ENCODE measurements at regions not wholly inside any gene's neighbourhood (a gene's known extent, or its start where the extent isn't known, plus 50 kb on each side); places are given as distances from the start of the nearest gene placed in this dataset.

GRCh38 chr9:11973511-11973910, 719.7 kb upstream of the TYRP1 start:
- Histone ChIP-seq H3K36me3 (ENCODE audit: low read depth, missing control alignments) (no peaks in the 10 kb centered on the region), H3K4me3 (no peak overlapping the region), H3K27me3 (no peaks in the 10 kb centered on the region), H3K27ac (no peak overlapping the region), H3K4me1 (no peaks in the 10 kb centered on the region), H3K9me3 (no peaks in the 10 kb centered on the region)
- DNase-seq, result no peak
- intact Hi-C loops (cut with DNase I; ENCODE audit: low total_unique reads), result no loop called here
- TF ChIP-seq POLR2A (IDR thresholded peaks at IDR 0.05), result no peak
- TF ChIP-seq, protein P1, sequence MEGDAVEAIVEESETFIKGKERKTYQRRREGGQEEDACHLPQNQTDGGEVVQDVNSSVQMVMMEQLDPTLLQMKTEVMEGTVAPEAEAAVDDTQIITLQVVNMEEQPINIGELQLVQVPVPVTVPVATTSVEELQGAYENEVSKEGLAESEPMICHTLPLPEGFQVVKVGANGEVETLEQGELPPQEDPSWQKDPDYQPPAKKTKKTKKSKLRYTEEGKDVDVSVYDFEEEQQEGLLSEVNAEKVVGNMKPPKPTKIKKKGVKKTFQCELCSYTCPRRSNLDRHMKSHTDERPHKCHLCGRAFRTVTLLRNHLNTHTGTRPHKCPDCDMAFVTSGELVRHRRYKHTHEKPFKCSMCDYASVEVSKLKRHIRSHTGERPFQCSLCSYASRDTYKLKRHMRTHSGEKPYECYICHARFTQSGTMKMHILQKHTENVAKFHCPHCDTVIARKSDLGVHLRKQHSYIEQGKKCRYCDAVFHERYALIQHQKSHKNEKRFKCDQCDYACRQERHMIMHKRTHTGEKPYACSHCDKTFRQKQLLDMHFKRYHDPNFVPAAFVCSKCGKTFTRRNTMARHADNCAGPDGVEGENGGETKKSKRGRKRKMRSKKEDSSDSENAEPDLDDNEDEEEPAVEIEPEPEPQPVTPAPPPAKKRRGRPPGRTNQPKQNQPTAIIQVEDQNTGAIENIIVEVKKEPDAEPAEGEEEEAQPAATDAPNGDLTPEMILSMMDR (IDR thresholded peaks at IDR 0.05), result no peak
- 87 to 97% methylated on average over 1 of the region's 1 CpG for WGBS, 2 donors

- H3K27ac ChIP-seq, result no peak overlapping the region
- intact Hi-C loops (cut with DNase I; ENCODE audit: low total_unique reads), result no loop called here
- no peaks in the 10 kb centered on the region for H3K9me3 ChIP-seq
- DNase-seq, result no peak
- WGBS, 2 donors, result 75 to 89% methylated on average over 1 of the region's 1 CpG
- no peaks in the 10 kb centered on the region for H3K27me3 ChIP-seq
- no peaks in the 10 kb centered on the region for H3K4me1 ChIP-seq
- no peaks in the 10 kb centered on the region for H3K36me3 ChIP-seq (ENCODE audit: low read depth, missing control alignments)
- TF ChIP-seq POLR2A (IDR thresholded peaks at IDR 0.05), result no peak
- H3K4me3 ChIP-seq, result no peak overlapping the region
These were observed 700.3 kb upstream of the TYRP1 start for GRCh38 chr9:11992866-11993265.

DNA sequence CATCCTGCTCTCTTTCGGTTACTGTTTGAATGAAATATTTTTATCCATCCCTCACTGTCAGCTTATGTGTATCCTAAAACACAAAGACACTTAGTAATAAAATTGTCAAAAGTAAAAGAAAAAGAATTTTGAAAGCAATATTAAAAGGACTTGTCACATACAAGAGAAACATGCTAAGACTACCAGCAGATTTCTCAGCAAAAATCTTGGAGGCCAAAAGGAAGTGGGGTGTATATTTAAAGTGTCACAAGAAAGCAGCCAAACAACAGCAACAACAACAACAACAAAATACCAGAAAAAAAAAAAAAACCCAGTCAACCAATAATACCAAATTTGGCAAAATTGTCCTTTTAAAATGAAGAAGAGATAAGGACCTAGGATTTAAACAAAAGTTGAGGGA, 678.7 kb upstream of the TYRP1 start:
- intact Hi-C loops (cut with DNase I; ENCODE audit: low total_unique reads), result no loop called here
- WGBS, 2 donors, result 86 to 98% methylated on average over 1 of the region's 1 CpG

DNA sequence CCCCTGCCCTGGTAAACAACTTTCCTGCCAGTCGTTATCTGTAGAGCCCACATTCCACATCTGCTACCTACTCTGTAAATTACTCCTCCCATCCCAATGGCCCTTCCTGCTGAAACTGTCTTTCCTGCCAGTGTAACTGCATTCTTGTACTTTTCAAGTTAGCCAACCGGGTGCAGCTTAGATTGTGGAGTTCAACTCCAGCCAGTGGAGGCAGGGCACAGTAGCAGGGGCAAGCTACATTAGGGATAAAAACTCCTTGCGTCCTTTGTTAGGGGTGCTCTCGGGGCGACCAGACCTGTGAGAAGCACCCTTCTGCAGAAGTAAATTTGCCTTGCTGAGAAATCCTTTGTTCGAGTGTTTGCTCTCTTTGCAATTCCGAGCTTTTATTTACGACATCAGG, 639.0 kb upstream of the TYRP1 start:
- H3K4me1 ChIP-seq, result peaks cover 7% of the 10 kb centered on the region
- intact Hi-C loops (cut with DNase I; ENCODE audit: low total_unique reads), result no loop called here
- no peak overlapping the region for H3K4me3 ChIP-seq
- 82 to 89% methylated on average over 8 of the region's 8 CpGs for WGBS, 2 donors
- TF ChIP-seq, protein P1 (IDR thresholded peaks at IDR 0.05), result no peak
- no peak for TF ChIP-seq POLR2A (IDR thresholded peaks at IDR 0.05)
- H3K36me3 ChIP-seq (ENCODE audit: low read depth, missing control alignments), result no peaks in the 10 kb centered on the region
- no peaks in the 10 kb centered on the region for H3K27me3 ChIP-seq
- no peak overlapping the region for H3K27ac ChIP-seq
- no peaks in the 10 kb centered on the region for H3K9me3 ChIP-seq
- no peak for DNase-seq

More for the DNA sequence above, 678.7 kb upstream of the TYRP1 start:
- H3K36me3 ChIP-seq (ENCODE audit: low read depth, missing control alignments), result no peaks in the 10 kb centered on the region
- no peaks in the 10 kb centered on the region for H3K4me1 ChIP-seq
- no peaks in the 10 kb centered on the region for H3K9me3 ChIP-seq
- TF ChIP-seq, protein P1 (IDR thresholded peaks at IDR 0.05), result no peak
- TF ChIP-seq POLR2A (IDR thresholded peaks at IDR 0.05), result no peak
- H3K4me3 ChIP-seq, result no peak overlapping the region
- no peaks in the 10 kb centered on the region for H3K27me3 ChIP-seq
- no peak for DNase-seq
- H3K27ac ChIP-seq, result no peak overlapping the region

GRCh38 chr9:12056874-12057273, 636.3 kb upstream of the TYRP1 start:
- WGBS, 2 donors, result 94 to 96% methylated on average over 2 of the region's 2 CpGs
- no peaks in the 10 kb centered on the region for H3K27me3 ChIP-seq
- DNase-seq, result no peak
- no peak overlapping the region for H3K4me3 ChIP-seq
- no peaks in the 10 kb centered on the region for H3K9me3 ChIP-seq
- intact Hi-C loops (cut with DNase I; ENCODE audit: low total_unique reads), result no loop called here
- TF ChIP-seq, protein P1 (IDR thresholded peaks at IDR 0.05), result no peak
- TF ChIP-seq POLR2A (IDR thresholded peaks at IDR 0.05), result no peak
- H3K36me3 ChIP-seq (ENCODE audit: low read depth, missing control alignments), result no peaks in the 10 kb centered on the region
- no peak overlapping the region for H3K27ac ChIP-seq
- peaks cover 17% of the 10 kb centered on the region for H3K4me1 ChIP-seq
